Stimulated activated CD4-positive, alpha-beta T cell treated with anti-CD3 and anti-CD28 coated beads, TNF-alpha, amount 100 ng/mL, for 48 hours (primary cell): ENCODE measurements at regions not wholly inside any gene's neighbourhood (a gene's known extent, or its start where the extent isn't known, plus 50 kb on each side); places are given as distances from the start of the nearest gene placed in this dataset.
"Not testable (repeated sequence)": the region's sequence is repeated elsewhere in the genome, so short reads cannot be mapped to it uniquely, and the experiment has no call there.

ENCODE experiments used
- DNase-seq, 3 donors: peaks; one replicate each; pipeline ENCODE4 v3.0.0-alpha.2; 2020; ENCODE audit warnings: low read depth in 3 of 3

DNA sequence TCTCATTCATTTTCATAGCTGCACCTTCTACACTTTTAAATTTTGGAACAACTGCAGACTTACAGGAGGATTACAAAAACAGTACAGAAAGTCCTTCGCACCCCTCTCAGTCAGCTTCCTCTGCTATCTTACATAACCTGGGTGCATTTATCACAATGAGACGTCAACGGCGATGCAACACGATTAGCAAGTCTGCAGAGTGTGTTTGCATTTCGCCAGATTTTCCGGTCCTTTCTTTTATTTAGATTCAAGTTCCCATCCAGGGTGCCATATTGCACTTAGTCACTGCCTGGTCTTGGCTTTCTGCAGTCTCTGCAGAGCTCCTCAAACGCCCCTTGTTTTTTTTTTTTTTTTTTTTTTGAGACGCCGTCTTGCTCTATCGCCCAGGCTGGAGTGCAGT is 85.9 kb downstream of the ASMT start:
- no peak for DNase-seq

DNA sequence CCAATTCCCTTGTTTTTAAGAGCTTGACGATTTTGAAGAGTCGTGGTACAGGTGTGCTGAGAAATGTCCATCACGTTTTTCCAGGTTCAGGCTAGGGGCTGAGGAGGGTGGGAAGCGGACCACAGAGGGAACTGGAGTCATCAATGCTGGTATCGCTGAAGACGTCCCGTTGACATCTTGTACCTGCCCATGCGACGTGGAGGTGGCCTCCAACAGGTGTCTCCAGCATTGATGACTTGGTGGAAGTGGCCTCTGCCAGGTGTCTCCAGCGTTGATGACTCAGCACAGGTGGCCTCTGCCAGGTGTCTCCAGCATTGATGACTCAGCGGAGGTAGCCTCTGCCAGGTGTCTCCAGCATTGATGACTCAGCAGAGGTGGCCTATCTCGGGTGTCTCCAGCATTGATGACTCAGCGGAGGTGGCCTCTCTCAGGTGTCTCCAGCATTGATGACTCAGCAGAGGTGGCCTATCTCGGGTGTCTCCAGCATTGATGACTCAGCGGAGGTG is 86.6 kb downstream of the ASMT start:
- not testable (repeated sequence) for DNase-seq

- not testable (repeated sequence) for DNase-seq
These were observed 87.3 kb downstream of the ASMT start for GRCh38 chrX:1702142-1702541.

GRCh38 chrX:1702557-1702956 is 87.7 kb downstream of the ASMT start:
- DNase-seq = not testable (repeated sequence)

DNA sequence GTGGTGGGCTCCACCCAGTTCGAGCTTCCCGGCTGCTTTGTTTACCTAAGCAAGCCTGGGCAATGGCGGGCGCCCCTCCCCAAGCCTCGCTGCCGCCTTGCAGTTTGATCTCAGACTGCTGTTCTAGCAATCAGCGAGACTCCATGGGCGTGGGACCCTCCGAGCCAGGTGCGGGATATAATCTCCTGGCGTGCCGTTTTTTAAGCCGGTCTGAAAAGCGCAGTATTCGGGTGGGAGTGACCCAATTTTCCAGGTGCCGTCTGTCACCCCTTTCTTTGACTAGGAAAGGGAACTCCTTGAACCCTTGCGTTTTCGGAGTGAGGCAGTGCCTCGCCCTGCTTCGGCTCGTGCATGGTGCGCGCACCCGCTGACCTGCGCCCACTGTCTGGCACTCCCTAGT is 94.4 kb downstream of the ASMT start:
- not testable (repeated sequence) for DNase-seq

- no peak for DNase-seq
These were observed 98.4 kb downstream of the ASMT start for GRCh38 chrX:1713296-1713695.

DNA sequence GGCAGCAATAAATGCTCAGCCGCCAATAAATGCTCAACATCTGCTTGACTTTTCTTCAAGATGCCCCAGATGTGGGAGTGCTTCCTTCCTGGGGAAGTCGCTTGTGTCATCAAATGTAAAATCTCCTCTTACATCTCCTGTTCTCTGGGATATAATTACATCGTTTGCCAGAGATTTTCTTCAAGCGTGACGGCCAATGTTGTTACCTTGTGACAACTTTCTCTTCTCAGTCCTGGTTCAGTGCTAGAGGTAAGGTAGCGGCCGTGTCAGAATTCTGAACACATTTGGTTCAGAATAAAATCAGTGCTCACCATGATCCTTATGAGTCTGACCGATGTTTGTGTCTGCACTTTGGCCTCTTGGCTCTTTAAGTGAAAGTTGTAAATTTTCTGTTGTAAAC is 102.5 kb downstream of the ASMT start:
- no peak for DNase-seq

DNA sequence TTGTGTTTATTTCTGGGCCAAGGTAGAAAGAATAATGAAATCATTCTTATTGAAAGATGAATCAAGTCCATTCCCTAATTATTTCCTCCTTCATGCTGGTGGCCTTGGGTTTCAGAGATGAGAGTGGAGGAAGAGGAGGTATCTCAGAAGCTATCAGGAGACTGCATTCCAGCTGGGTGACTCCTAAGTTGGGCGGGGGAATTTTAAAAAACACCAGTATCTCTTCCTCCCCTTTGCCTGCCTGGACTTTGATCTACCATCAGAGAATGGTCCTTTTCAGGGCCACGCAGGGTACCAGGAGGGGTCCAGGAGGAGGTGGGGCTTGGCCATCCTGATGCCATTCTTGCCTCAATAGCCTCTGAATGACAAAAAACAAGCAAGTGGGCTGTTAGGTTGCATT is 104.4 kb downstream of the ASMT start:
- DNase-seq = no peak

- no peak for DNase-seq
These were observed 106.0 kb downstream of the ASMT start for GRCh38 chrX:1720836-1721235.

GRCh38 chrX:1725472-1725871 is 110.6 kb downstream of the ASMT start:
- no peak for DNase-seq

DNA sequence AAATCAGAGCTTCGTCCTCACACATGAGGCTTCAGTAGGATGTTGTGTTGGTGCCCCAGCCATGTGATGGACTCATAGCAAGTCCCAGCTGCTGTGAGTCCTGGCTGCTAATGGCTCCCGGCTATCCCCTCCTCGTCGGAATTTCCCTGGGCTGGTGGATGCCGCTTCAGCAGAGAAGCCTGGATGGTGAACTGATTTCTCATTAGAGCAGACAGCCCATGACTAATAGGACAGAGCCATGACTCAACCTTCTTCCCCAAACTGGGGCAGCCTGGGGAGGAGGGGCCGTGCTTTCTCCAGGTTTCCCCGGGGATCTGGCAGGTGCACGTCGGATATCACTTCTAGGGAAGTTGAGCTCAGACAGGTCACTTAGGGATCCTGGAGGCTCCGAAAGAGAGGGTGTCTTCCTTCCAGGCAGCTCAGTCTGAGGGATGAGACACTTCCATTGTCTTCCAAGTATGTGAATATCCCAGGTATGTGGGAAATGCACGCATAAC is 112.7 kb downstream of the ASMT start:
- DNase-seq = no peak

- DNase-seq = no peak
These were observed 119.9 kb downstream of the ASMT start for GRCh38 chrX:1734806-1735205.

GRCh38 chrX:1741816-1742394 is 127.0 kb downstream of the ASMT start:
- DNase-seq = no peak

GRCh38 chrX:1743105-1743504 is 128.2 kb downstream of the ASMT start:
- DNase-seq = no peak

DNA sequence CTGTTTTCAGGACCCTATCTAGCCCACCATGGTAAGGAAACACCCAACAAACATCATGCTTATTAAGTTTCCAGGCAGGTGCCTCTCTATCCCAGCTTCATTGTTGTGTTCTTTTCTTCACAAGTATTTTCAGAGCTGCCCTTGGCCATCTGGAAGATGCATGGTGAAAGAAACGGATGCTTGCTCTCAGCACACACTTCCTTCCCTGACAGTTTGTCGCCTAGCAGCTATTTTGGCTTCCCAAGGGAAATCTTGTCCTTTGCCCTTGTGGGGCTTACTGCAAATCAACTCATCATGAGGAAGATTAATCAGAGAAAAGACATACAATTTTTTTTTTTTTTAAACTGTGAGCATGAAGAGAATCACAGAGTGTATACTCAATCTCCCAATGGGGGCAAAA is 128.8 kb downstream of the ASMT start:
- no peak for DNase-seq

DNA sequence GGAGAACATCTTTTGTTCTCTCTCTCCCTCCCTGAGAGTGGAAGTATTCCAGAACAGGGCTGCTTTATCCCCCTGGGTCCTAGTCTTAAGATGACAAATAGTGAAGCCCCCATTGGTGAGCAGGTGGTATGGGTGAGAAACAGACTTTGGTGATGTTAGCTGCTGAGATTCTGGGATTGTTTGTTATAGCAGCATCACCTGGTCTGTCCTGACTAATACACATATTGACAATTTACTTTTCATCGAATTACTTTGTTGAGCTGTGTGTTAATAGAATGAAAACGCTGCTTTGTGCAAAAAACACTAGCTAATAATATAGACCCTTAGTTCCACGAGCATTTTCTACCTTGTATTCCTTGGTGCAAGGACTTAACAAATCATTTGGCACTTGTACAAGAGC is 133.5 kb downstream of the ASMT start:
- no peak for DNase-seq

- DNase-seq = no peak
These were observed 134.6 kb downstream of the ASMT start for GRCh38 chrX:1749499-1749898.

- DNase-seq = no peak
These were observed 135.4 kb downstream of the ASMT start for GRCh38 chrX:1750267-1750666.

- no peak for DNase-seq
These were observed 136.9 kb downstream of the ASMT start for GRCh38 chrX:1751781-1752180.

- DNase-seq = not testable (repeated sequence)
These were observed 137.9 kb downstream of the ASMT start for GRCh38 chrX:1752799-1753198.

DNA sequence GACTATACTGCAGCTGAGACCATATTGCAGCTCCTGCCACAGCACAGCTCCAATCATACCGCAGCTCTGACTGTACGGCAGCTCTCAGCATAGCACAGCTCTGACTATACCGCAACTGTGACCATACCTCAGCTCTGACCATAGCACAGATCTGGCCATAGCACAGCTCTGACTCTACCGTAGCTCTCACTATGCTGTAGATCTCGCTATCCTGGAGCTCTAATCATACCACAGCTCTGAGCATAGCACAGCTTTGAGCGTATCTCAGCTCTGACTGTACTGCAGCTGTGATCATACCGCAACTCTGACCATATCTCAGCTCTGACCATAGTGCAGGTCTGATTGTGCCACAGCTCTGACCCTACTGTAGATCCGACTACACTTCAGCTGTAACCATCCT is 139.2 kb downstream of the ASMT start:
- DNase-seq = no peak

DNA sequence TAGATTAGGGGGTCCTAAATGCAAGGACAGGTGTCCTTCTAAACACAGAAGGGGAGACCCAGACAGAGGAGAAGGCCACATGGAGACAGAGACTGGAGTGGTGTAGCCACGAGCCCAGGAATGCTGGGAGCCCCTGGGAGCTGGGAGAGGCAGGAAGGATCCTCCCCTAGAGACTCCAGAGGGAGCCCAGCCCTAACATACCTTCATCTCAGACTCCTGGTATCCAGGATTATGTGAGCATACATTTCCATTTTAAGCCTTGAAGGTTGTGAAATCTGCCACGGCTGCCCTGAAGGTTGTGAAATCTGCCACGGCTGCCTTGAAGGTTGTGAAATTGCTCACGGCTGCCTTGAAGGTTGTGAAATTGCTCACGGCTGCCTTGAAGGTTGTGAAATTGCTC is 148.4 kb downstream of the ASMT start:
- DNase-seq = no peak

GRCh38 chrX:1764883-1765364 is 150.1 kb downstream of the ASMT start:
- DNase-seq = peak in 1 of 3 donors; percentile 18

GRCh38 chrX:1767026-1767425 is 152.2 kb downstream of the ASMT start:
- DNase-seq = no peak
